KMS-11 (cell line): ENCODE measurements at regions not wholly inside any gene's neighbourhood (a gene's known extent, or its start where the extent isn't known, plus 50 kb on each side); places are given as distances from the start of the nearest gene placed in this dataset.

ENCODE experiments used
- H2AFZ ChIP-seq: fragments of 200-600 bp; sonication (generic); 2 replicates; pipeline ENCODE4 v1.6.1; 2016; ENCODE audit warnings: antibody characterized with exemption, mixed run types, low read depth
- H3K27ac ChIP-seq: fragments of 200-600 bp; sonication (generic); 2 replicates; pipeline ENCODE4 v1.6.1; 2016; ENCODE audit warnings: mild to moderate bottlenecking, mixed run types
- H3K27me3 ChIP-seq: fragments of 200-600 bp; sonication (generic); 2 replicates; pipeline ENCODE4 v1.6.1; 2017; ENCODE audit warnings: mild to moderate bottlenecking, low read depth, mixed run types, moderate library complexity; ENCODE audit not compliant: insufficient read depth
- H3K36me3 ChIP-seq: fragments of 200-600 bp; sonication (generic); 2 replicates; pipeline ENCODE4 v1.6.1; 2017; ENCODE audit warnings: mild to moderate bottlenecking, mixed run types; ENCODE audit not compliant: insufficient read depth
- H3K4me1 ChIP-seq: fragments of 200-600 bp; sonication (generic); 2 replicates; pipeline ENCODE4 v1.6.1; 2016; ENCODE audit warnings: mild to moderate bottlenecking, low read depth, mixed run types; ENCODE audit not compliant: poor library complexity, severe bottlenecking
- H3K4me2 ChIP-seq: fragments of 200-600 bp; sonication (generic); 2 replicates; pipeline ENCODE4 v1.7.0; 2016; ENCODE audit warnings: mild to moderate bottlenecking, mixed run types
- H3K4me3 ChIP-seq: fragments of 200-600 bp; sonication (generic); IDR thresholded peaks from 2 replicates; pipeline ENCODE4 v1.6.1; 2017; ENCODE audit warnings: low read depth, low read length, mixed read lengths; ENCODE audit not compliant: insufficient read depth
- H3K79me2 ChIP-seq: fragments of 200-600 bp; sonication (generic); 2 replicates; pipeline ENCODE4 v1.6.1; 2016; ENCODE audit warnings: low read depth, mixed run types; ENCODE audit not compliant: insufficient read depth
- H3K9ac ChIP-seq: fragments of 200-600 bp; sonication (generic); 2 replicates; pipeline ENCODE4 v1.6.1; 2016; ENCODE audit warnings: mild to moderate bottlenecking, mixed run types
- H4K20me1 ChIP-seq: fragments of 200-600 bp; sonication (generic); 2 replicates; pipeline ENCODE4 v1.6.1; 2016; ENCODE audit warnings: mild to moderate bottlenecking, mixed run types; ENCODE audit not compliant: insufficient read depth
- TF ChIP-seq, protein P1 (sequence below): fragments of 200-600 bp; sonication (generic); conservative IDR thresholded peaks from 2 replicates; pipeline ENCODE4 v1.6.1; 2017; ENCODE audit warnings: low read depth, mild to moderate bottlenecking, antibody characterized with exemption, low read length, moderate library complexity, mixed read lengths

DNA sequence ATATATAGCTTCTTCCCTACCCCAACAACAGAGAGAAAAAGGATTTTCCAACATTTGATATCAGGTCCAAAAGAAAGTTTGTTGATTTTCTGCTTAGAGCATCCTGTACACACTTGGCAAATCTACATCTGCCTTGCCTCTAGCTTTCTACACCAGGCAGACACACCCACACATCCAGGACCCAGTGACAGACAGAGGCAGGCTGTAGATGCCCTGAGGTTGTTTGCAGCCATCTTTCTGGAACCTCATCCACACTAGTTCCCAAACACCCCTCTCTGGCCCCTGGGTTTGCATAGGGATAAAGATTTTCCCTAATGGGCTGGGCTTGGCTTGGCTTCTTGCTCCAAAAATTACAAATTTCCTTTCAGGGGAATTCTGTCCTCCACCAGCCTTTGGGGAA, 138.2 kb upstream of the FST start:
- H3K4me1 ChIP-seq = no peaks in the 10 kb centered on the region
- no peaks in the 10 kb centered on the region for H3K27me3 ChIP-seq
- H3K27ac ChIP-seq = no peak overlapping the region
- no peaks in the 10 kb centered on the region for H3K36me3 ChIP-seq
- TF ChIP-seq, protein P1, sequence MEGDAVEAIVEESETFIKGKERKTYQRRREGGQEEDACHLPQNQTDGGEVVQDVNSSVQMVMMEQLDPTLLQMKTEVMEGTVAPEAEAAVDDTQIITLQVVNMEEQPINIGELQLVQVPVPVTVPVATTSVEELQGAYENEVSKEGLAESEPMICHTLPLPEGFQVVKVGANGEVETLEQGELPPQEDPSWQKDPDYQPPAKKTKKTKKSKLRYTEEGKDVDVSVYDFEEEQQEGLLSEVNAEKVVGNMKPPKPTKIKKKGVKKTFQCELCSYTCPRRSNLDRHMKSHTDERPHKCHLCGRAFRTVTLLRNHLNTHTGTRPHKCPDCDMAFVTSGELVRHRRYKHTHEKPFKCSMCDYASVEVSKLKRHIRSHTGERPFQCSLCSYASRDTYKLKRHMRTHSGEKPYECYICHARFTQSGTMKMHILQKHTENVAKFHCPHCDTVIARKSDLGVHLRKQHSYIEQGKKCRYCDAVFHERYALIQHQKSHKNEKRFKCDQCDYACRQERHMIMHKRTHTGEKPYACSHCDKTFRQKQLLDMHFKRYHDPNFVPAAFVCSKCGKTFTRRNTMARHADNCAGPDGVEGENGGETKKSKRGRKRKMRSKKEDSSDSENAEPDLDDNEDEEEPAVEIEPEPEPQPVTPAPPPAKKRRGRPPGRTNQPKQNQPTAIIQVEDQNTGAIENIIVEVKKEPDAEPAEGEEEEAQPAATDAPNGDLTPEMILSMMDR = no peak
- H3K4me2 ChIP-seq = no peak overlapping the region
- no peak overlapping the region for H3K4me3 ChIP-seq
- no peaks in the 10 kb centered on the region for H3K79me2 ChIP-seq
- no peaks in the 10 kb centered on the region for H4K20me1 ChIP-seq
- H2AFZ ChIP-seq = no peak overlapping the region
- H3K9ac ChIP-seq = no peak overlapping the region

GRCh38 chr5:53343187-53343586, 137.2 kb upstream of the FST start:
- no peak overlapping the region for H3K27ac ChIP-seq
- no peaks in the 10 kb centered on the region for H3K36me3 ChIP-seq
- no peak overlapping the region for H3K9ac ChIP-seq
- H3K4me2 ChIP-seq = no peak overlapping the region
- no peaks in the 10 kb centered on the region for H3K79me2 ChIP-seq
- no peak overlapping the region for H3K4me3 ChIP-seq
- no peaks in the 10 kb centered on the region for H3K4me1 ChIP-seq
- no peaks in the 10 kb centered on the region for H3K27me3 ChIP-seq
- TF ChIP-seq, protein P1 = no peak
- H4K20me1 ChIP-seq = no peaks in the 10 kb centered on the region
- H2AFZ ChIP-seq = no peak overlapping the region

GRCh38 chr5:53350368-53350767, 130.1 kb upstream of the FST start:
- H4K20me1 ChIP-seq = no peaks in the 10 kb centered on the region
- no peaks in the 10 kb centered on the region for H3K27me3 ChIP-seq
- no peak overlapping the region for H3K4me2 ChIP-seq
- no peaks in the 10 kb centered on the region for H3K79me2 ChIP-seq
- no peak overlapping the region for H3K27ac ChIP-seq
- no peaks in the 10 kb centered on the region for H3K4me1 ChIP-seq
- H2AFZ ChIP-seq = no peak overlapping the region
- no peak overlapping the region for H3K4me3 ChIP-seq
- H3K9ac ChIP-seq = no peak overlapping the region
- TF ChIP-seq, protein P1 = no peak
- no peaks in the 10 kb centered on the region for H3K36me3 ChIP-seq

GRCh38 chr5:53350991-53351770, 129.2 kb upstream of the FST start:
- no peak overlapping the region for H3K4me2 ChIP-seq
- H3K4me1 ChIP-seq = no peaks in the 10 kb centered on the region
- H3K36me3 ChIP-seq = no peaks in the 10 kb centered on the region
- TF ChIP-seq, protein P1 = no peak
- H3K27me3 ChIP-seq = no peaks in the 10 kb centered on the region
- H3K9ac ChIP-seq = no peak overlapping the region
- no peak overlapping the region for H3K27ac ChIP-seq
- no peak overlapping the region for H3K4me3 ChIP-seq
- no peaks in the 10 kb centered on the region for H4K20me1 ChIP-seq
- H3K79me2 ChIP-seq = no peaks in the 10 kb centered on the region
- no peak overlapping the region for H2AFZ ChIP-seq
